Spleen (tissue), 11 donors: ENCODE measurements at regions not wholly inside any gene's neighbourhood (a gene's known extent, or its start where the extent isn't known, plus 50 kb on each side); places are given as distances from the start of the nearest gene placed in this dataset.

Experiments used
- DNase-seq: peaks from one replicate; pipeline ENCODE4 v3.0.0-alpha.2; 2020
- H3K27ac ChIP-seq, 8 donors: fragments of 200-600 bp; sonication (generic) in 7 of 8; 1 replicate in 4 of 8; 2 replicates in 4 of 8; pipeline versions ENCODE4 v1.5.0 to v1.8.0; 2016 to 2021; ENCODE audit warnings: inconsistent platforms in 4 of 8, mild to moderate bottlenecking in 4 of 8, moderate library complexity in 1 of 8
- H3K27me3 ChIP-seq, 7 donors: fragments of 200-600 bp; sonication (generic) in 6 of 7; replicated peaks in 1 of 7; 1 replicate in 4 of 7; 2 replicates in 3 of 7; pipeline versions ENCODE4 v1.5.0 to v1.8.0; 2016 to 2021; ENCODE audit warnings: inconsistent platforms in 3 of 7, mild to moderate bottlenecking in 1 of 7
- H3K36me3 ChIP-seq, 6 donors: fragments of 200-600 bp; sonication (generic) in 5 of 6; 1 replicate in 4 of 6; 2 replicates in 2 of 6; pipeline versions ENCODE4 v1.5.0 to v1.8.0; 2016 to 2021; ENCODE audit warnings: inconsistent platforms in 2 of 6
- H3K4me1 ChIP-seq, 6 donors: fragments of 200-600 bp; sonication (generic) in 5 of 6; 1 replicate in 3 of 6; 2 replicates in 3 of 6; pipeline versions ENCODE4 v1.5.0 to v1.8.0; 2016 to 2021; ENCODE audit warnings: inconsistent platforms in 3 of 6
- H3K4me3 ChIP-seq, 8 donors: fragments of 200-600 bp; sonication (generic) in 7 of 8; 1 replicate in 4 of 8; 2 replicates in 4 of 8; pipeline versions ENCODE4 v1.5.0 to v1.8.0; 2016 to 2021; ENCODE audit warnings: inconsistent platforms in 4 of 8, mild to moderate bottlenecking in 4 of 8, moderate library complexity in 2 of 8
- H3K9me3 ChIP-seq, 8 donors: fragments of 200-600 bp; sonication (generic) in 7 of 8; 1 replicate in 4 of 8; 2 replicates in 4 of 8; pipeline versions ENCODE4 v1.5.0 to v1.8.0; 2016 to 2021; ENCODE audit warnings: inconsistent platforms in 4 of 8
- CTCF ChIP-seq, 11 experiments: fragments of 200-600 bp in 7 of 11; fragments of 450-650 bp in 4 of 11; sonication (generic) in 4 of 11; IDR thresholded peaks in 8 of 11; conservative IDR thresholded peaks in 3 of 11; 1 replicate in 7 of 11; 2 replicates in 4 of 11; pipeline versions ENCODE4 v1.4.0 to v1.8.0; 2016 to 2021; ENCODE audit warnings: antibody characterized with exemption in 11 of 11, inconsistent platforms in 4 of 11, mild to moderate bottlenecking in 1 of 11
- POLR2A ChIP-seq, 3 donors: fragments of 450-650 bp; IDR thresholded peaks; one replicate each; pipeline ENCODE4 v1.5.1; 2017; ENCODE audit warnings: antibody characterized with exemption in 3 of 3, mild to moderate bottlenecking in 1 of 3
- POLR2AphosphoS5 ChIP-seq, 3 donors: sonication (generic); formaldehyde crosslinking; IDR thresholded peaks; one replicate each; pipeline ENCODE4 v1.5.1; 2017; ENCODE audit warnings: antibody characterized with exemption in 3 of 3
- WGBS, 5 donors: extraction: QIAGEN DNeasy Blood & Tissue Kit in 3 of 5; methylation state at CpG; one replicate each; pipeline versions ENCODE4 v1.1.5 to v1.1.7; 2013 to 2018; 5-methylcytosine and 5-hydroxymethylcytosine counted together
- intact Hi-C: fragments of 100-400 bp; cut with DNase I; formaldehyde crosslinking; loops from one replicate; pipeline ENCODE4 v1.15.0; 2023; ENCODE audit warnings: low total_unique reads
- donor health status: healthy with polysubstance abuse.
- donor health status: DM: no; HTN: no; CAD: no; lungs with moderate emphysema.
- donor health status: DM: no; HTN: no; CAD: no.
- donor health status: Bipolar disorder and iron deficiency.
- donor health status: healthy.
- donor health status: DM: no; HTN: no; CAD: no.
- donor health status: DM: yes; HTN: yes; CAD: no.

- Histone ChIP-seq H3K27ac (no peak overlapping the region), H3K36me3 (no peaks in the 10 kb centered on the region), H3K4me1 (no peaks in the 10 kb centered on the region), H3K27me3 (no peaks in the 10 kb centered on the region), H3K4me3 (no peak overlapping the region), H3K9me3 (no peaks in the 10 kb centered on the region)
- intact Hi-C loops: no loop called here
- TF ChIP-seq POLR2A (IDR thresholded peaks at IDR 0.05) (no peak), POLR2AphosphoS5 (IDR thresholded peaks at IDR 0.05) (no peak), CTCF (IDR thresholded peaks at IDR 0.05 in 8 of 11, conservative IDR thresholded peaks at IDR 0.05 in 3 of 11) (no peak)
- DNase-seq: no peak
These were observed 825.2 kb downstream of the METTL4 start for GRCh38 chr18:1746131-1746530.

GRCh38 chr18:1751249-1751648, 820.1 kb downstream of the METTL4 start:
- H3K4me1 ChIP-seq: no peaks in the 10 kb centered on the region
- intact Hi-C loops: no loop called here
- H3K9me3 ChIP-seq: no peaks in the 10 kb centered on the region
- TF ChIP-seq CTCF (IDR thresholded peaks at IDR 0.05 in 8 of 11, conservative IDR thresholded peaks at IDR 0.05 in 3 of 11): no peak
- TF ChIP-seq POLR2AphosphoS5 (IDR thresholded peaks at IDR 0.05): no peak
- TF ChIP-seq POLR2A (IDR thresholded peaks at IDR 0.05): no peak
- no peak overlapping the region for H3K27ac ChIP-seq
- DNase-seq: no peak
- no peaks in the 10 kb centered on the region for H3K27me3 ChIP-seq
- H3K36me3 ChIP-seq: no peaks in the 10 kb centered on the region
- 57 to 73% (median 66%) methylated on average over 1 of the region's 1 CpG for WGBS, 5 donors
- no peak overlapping the region for H3K4me3 ChIP-seq

GRCh38 chr18:1760901-1761300, 810.4 kb downstream of the METTL4 start:
- TF ChIP-seq POLR2A (IDR thresholded peaks at IDR 0.05): no peak
- no peak for TF ChIP-seq CTCF (IDR thresholded peaks at IDR 0.05 in 8 of 11, conservative IDR thresholded peaks at IDR 0.05 in 3 of 11)
- TF ChIP-seq POLR2AphosphoS5 (IDR thresholded peaks at IDR 0.05): no peak

GRCh38 chr18:1774261-1774660, 797.0 kb downstream of the METTL4 start:
- Histone ChIP-seq H3K4me1 (no peaks in the 10 kb centered on the region), H3K27ac (no peak overlapping the region), H3K4me3 (no peak overlapping the region), H3K36me3 (no peaks in the 10 kb centered on the region), H3K9me3 (peaks cover 0 to 3% (median 0%) of the 10 kb centered on the region in 8 donors), H3K27me3 (no peaks in the 10 kb centered on the region)
- no peak for DNase-seq
- intact Hi-C loops: no loop called here
- no peak for TF ChIP-seq CTCF (IDR thresholded peaks at IDR 0.05 in 8 of 11, conservative IDR thresholded peaks at IDR 0.05 in 3 of 11)
- no peak for TF ChIP-seq POLR2AphosphoS5 (IDR thresholded peaks at IDR 0.05)
- TF ChIP-seq POLR2A (IDR thresholded peaks at IDR 0.05): no peak
- WGBS, 5 donors: 60 to 79% (median 74%) methylated on average over 1 of the region's 1 CpG

More at GRCh38 chr18:1760901-1761300, 810.4 kb downstream of the METTL4 start:
- intact Hi-C loops: no loop called here
- Histone ChIP-seq H3K27ac (no peak overlapping the region), H3K9me3 (peaks cover 0 to 10% (median 1%) of the 10 kb centered on the region in 8 donors), H3K36me3 (no peaks in the 10 kb centered on the region), H3K27me3 (no peaks in the 10 kb centered on the region), H3K4me1 (no peaks in the 10 kb centered on the region), H3K4me3 (no peak overlapping the region)
- no peak for DNase-seq
- 81 to 88% (median 85%) methylated on average over 3 of the region's 3 CpGs for WGBS, 5 donors
